WI38 (cell line): ENCODE measurements at regions not wholly inside any gene's neighbourhood (a gene's known extent, or its start where the extent isn't known, plus 50 kb on each side); places are given as distances from the start of the nearest gene placed in this dataset.

ENCODE experiments used
- H3K4me3 ChIP-seq: 2 replicates; pipeline ENCODE4 v1.5.1; 2011; ENCODE audit warnings: low read depth, mild to moderate bottlenecking, control low read depth, low read length
- CTCF ChIP-seq: IDR thresholded peaks from 2 replicates; pipeline ENCODE4 v1.5.1; 2012; ENCODE audit warnings: low read depth, mild to moderate bottlenecking, control low read depth, low read length

- no peak overlapping the region for H3K4me3 ChIP-seq
- no peak for TF ChIP-seq CTCF
Observed at GRCh38 chr7:84605301-84605700, 410.7 kb upstream of the SEMA3A start.

GRCh38 chr7:84603545-84603944, 409.0 kb upstream of the SEMA3A start:
- TF ChIP-seq CTCF, result no peak
- H3K4me3 ChIP-seq, result no peak overlapping the region

GRCh38 chr7:84595026-84595425, 400.4 kb upstream of the SEMA3A start:
- no peak overlapping the region for H3K4me3 ChIP-seq
- TF ChIP-seq CTCF, result no peak

- no peak for TF ChIP-seq CTCF
- no peak overlapping the region for H3K4me3 ChIP-seq
Observed at GRCh38 chr7:84591897-84592296, 397.3 kb upstream of the SEMA3A start.

GRCh38 chr7:84589012-84589411, 394.4 kb upstream of the SEMA3A start:
- no peak for TF ChIP-seq CTCF

GRCh38 chr7:84583331-84583730, 388.7 kb upstream of the SEMA3A start:
- TF ChIP-seq CTCF, result no peak
- H3K4me3 ChIP-seq, result no peak overlapping the region

More at GRCh38 chr7:84589012-84589411, 394.4 kb upstream of the SEMA3A start:
- H3K4me3 ChIP-seq, result no peak overlapping the region

GRCh38 chr7:84582747-84583146, 388.2 kb upstream of the SEMA3A start:
- TF ChIP-seq CTCF, result no peak
- no peak overlapping the region for H3K4me3 ChIP-seq
